ENCODE measurements at regions not wholly inside any gene's neighbourhood (a gene's known extent, or its start where the extent isn't known, plus 50 kb on each side); places are given as distances from the start of the nearest gene placed in this dataset.

GRCh38 chr7:15143936-15144335 is 241.4 kb upstream of the DGKB start:
- no peak for DNase-seq
- Histone ChIP-seq H3K9me3 (ENCODE audit: control insufficient read depth in 1 of 2, insufficient read depth in 1 of 2, low read length in 2 of 2) (peaks cover 0 to 10% of the 10 kb centered on the region in 2 experiments), H3K36me3 (ENCODE audit: insufficient read depth, low read length) (no peaks in the 10 kb centered on the region), H3K4me3 (ENCODE audit: low read length) (no peak overlapping the region), H3K27me3 (ENCODE audit: control insufficient read depth in 1 of 2, insufficient read depth in 2 of 2, low read length in 2 of 2) (no peaks in the 10 kb centered on the region), H3K27ac (ENCODE audit: low read depth in 1 of 2, low read length in 2 of 2) (no peak overlapping the region), H3K4me1 (ENCODE audit: insufficient read depth, low read length) (no peaks in the 10 kb centered on the region)
- no peak for TF ChIP-seq CTCF (IDR thresholded peaks at IDR 0.05)
- Mint-ChIP-seq H3K4me3 (no peak overlapping the region), H3K27me3 (no peaks in the 10 kb centered on the region), H3K27ac (no peak overlapping the region), H3K9me3 (peaks cover 15% of the 10 kb centered on the region), H3K4me1 (ENCODE audit: low read depth) (no peaks in the 10 kb centered on the region), H3K36me3 (ENCODE audit: low read depth) (no peaks in the 10 kb centered on the region)
- ChIA-PET CTCF (no interaction called here), POLR2A (no interaction called here)
- ATAC-seq (ENCODE audit: poor library complexity) = no peak
- intact Hi-C loops (cut with DNase I, micrococcal nuclease) = no loop called here

- intact Hi-C loops (cut with DNase I, micrococcal nuclease) = no loop called here
- CTCF ChIA-PET = no interaction called here
- Mint-ChIP-seq H3K4me1 (ENCODE audit: low read depth) (no peaks in the 10 kb centered on the region), H3K27me3 (no peaks in the 10 kb centered on the region), H3K4me3 (no peak overlapping the region), H3K27ac (no peak overlapping the region), H3K36me3 (ENCODE audit: low read depth) (no peaks in the 10 kb centered on the region), H3K9me3 (peaks cover 11% of the 10 kb centered on the region)
- TF ChIP-seq CTCF (IDR thresholded peaks at IDR 0.05) = no peak
- Histone ChIP-seq H3K9me3 (ENCODE audit: control insufficient read depth in 1 of 2, insufficient read depth in 1 of 2, low read length in 2 of 2) (peaks cover 0 to 10% of the 10 kb centered on the region in 2 experiments), H3K4me3 (ENCODE audit: low read length) (no peak overlapping the region), H3K4me1 (ENCODE audit: insufficient read depth, low read length) (no peaks in the 10 kb centered on the region), H3K36me3 (ENCODE audit: insufficient read depth, low read length) (no peaks in the 10 kb centered on the region), H3K27ac (ENCODE audit: low read depth in 1 of 2, low read length in 2 of 2) (no peak overlapping the region), H3K27me3 (ENCODE audit: control insufficient read depth in 1 of 2, insufficient read depth in 2 of 2, low read length in 2 of 2) (no peaks in the 10 kb centered on the region)
- no peak for ATAC-seq (ENCODE audit: poor library complexity)
- no peak for DNase-seq
- POLR2A ChIA-PET = no interaction called here
Measured at GRCh38 chr7:15143121-15143520, 240.6 kb upstream of the DGKB start.

- Histone ChIP-seq H3K27me3 (ENCODE audit: control insufficient read depth in 1 of 2, insufficient read depth in 2 of 2, low read length in 2 of 2) (no peaks in the 10 kb centered on the region), H3K27ac (ENCODE audit: low read depth in 1 of 2, low read length in 2 of 2) (no peak overlapping the region), H3K9me3 (ENCODE audit: control insufficient read depth in 1 of 2, insufficient read depth in 1 of 2, low read length in 2 of 2) (peaks cover 0 to 10% of the 10 kb centered on the region in 2 experiments), H3K4me3 (ENCODE audit: low read length) (no peak overlapping the region), H3K36me3 (ENCODE audit: insufficient read depth, low read length) (no peaks in the 10 kb centered on the region), H3K4me1 (ENCODE audit: insufficient read depth, low read length) (no peaks in the 10 kb centered on the region)
- no peaks in the 10 kb centered on the region for H3K36me3 Mint-ChIP-seq (ENCODE audit: low read depth)
- no peaks in the 10 kb centered on the region for H3K27me3 Mint-ChIP-seq
- intact Hi-C loops (cut with DNase I, micrococcal nuclease) = no loop called here
- H3K9me3 Mint-ChIP-seq = peaks cover 6% of the 10 kb centered on the region
- no peak overlapping the region for H3K27ac Mint-ChIP-seq
- H3K4me1 Mint-ChIP-seq (ENCODE audit: low read depth) = no peaks in the 10 kb centered on the region
- CTCF ChIA-PET = no interaction called here
- DNase-seq = no peak
- no peak for TF ChIP-seq CTCF (IDR thresholded peaks at IDR 0.05)
- no peak overlapping the region for H3K4me3 Mint-ChIP-seq
- no peak for ATAC-seq (ENCODE audit: poor library complexity)
- POLR2A ChIA-PET = no interaction called here
Measured at GRCh38 chr7:15140431-15140830, 237.9 kb upstream of the DGKB start.

Data from CD4-positive, alpha-beta T cell (primary cell).